Mesenchymal stem cell (in vitro differentiated cells and primary cell): ENCODE measurements at regions not wholly inside any gene's neighbourhood (a gene's known extent, or its start where the extent isn't known, plus 50 kb on each side); places are given as distances from the start of the nearest gene placed in this dataset.

Experiments
- DNase-seq: peaks from one replicate; pipeline ENCODE4 v3.0.0-alpha.2; 2013
- H2AFZ ChIP-seq: one replicate; pipeline ENCODE4 v1.6.1; 2013; ENCODE audit warnings: low read depth, mild to moderate bottlenecking, control low read depth, inconsistent platforms, low read length, moderate library complexity
- H2AK5ac ChIP-seq: 2 replicates; pipeline ENCODE4 v1.6.1; 2013; ENCODE audit warnings: low read length, moderate library complexity, mild to moderate bottlenecking, inconsistent platforms; ENCODE audit not compliant: severe bottlenecking
- H2BK120ac ChIP-seq: one replicate; pipeline ENCODE4 v1.6.1; 2013; ENCODE audit warnings: low read depth, mild to moderate bottlenecking, inconsistent platforms, low read length, moderate library complexity
- H2BK12ac ChIP-seq, 2 experiments: one replicate each; pipeline ENCODE4 v1.6.1; 2013; ENCODE audit warnings: inconsistent platforms in 2 of 2, low read length in 2 of 2, mild to moderate bottlenecking in 2 of 2, moderate library complexity in 2 of 2, control low read depth in 1 of 2
- H2BK15ac ChIP-seq: one replicate; pipeline ENCODE4 v1.6.1; 2013; ENCODE audit warnings: mild to moderate bottlenecking, low read depth, inconsistent platforms; ENCODE audit not compliant: poor library complexity, severe bottlenecking
- H2BK5ac ChIP-seq: 2 replicates; pipeline ENCODE4 v1.6.1; 2013; ENCODE audit warnings: low read depth, mild to moderate bottlenecking, low read length, control low read depth, inconsistent platforms; ENCODE audit not compliant: poor library complexity, severe bottlenecking
- H3K14ac ChIP-seq, 2 experiments: one replicate each; pipeline ENCODE4 v1.6.1; 2013; ENCODE audit warnings: inconsistent platforms in 2 of 2, low read length in 2 of 2, control low read depth in 1 of 2, mild to moderate bottlenecking in 1 of 2, moderate library complexity in 1 of 2
- H3K18ac ChIP-seq, 2 experiments: one replicate each; pipeline ENCODE4 v1.6.1; 2013; ENCODE audit warnings: inconsistent platforms in 2 of 2, low read length in 2 of 2, control low read depth in 1 of 2, low read depth in 1 of 2, mild to moderate bottlenecking in 1 of 2
- H3K23ac ChIP-seq, 2 experiments: one replicate each; pipeline ENCODE4 v1.6.1; 2013; ENCODE audit warnings: inconsistent platforms in 2 of 2, low read length in 2 of 2, mild to moderate bottlenecking in 2 of 2, moderate library complexity in 2 of 2, control low read depth in 1 of 2
- H3K27ac ChIP-seq: 2 replicates; pipeline ENCODE4 v1.5.1; 2013; ENCODE audit warnings: mild to moderate bottlenecking, moderate library complexity, low read length, control low read depth, inconsistent platforms; ENCODE audit not compliant: poor library complexity, severe bottlenecking
- H3K27me3 ChIP-seq, 2 experiments: 2 replicates each; pipeline versions ENCODE4 v1.6.1 to v1.7.0; 2013; ENCODE audit warnings: low read length in 2 of 2, mild to moderate bottlenecking in 2 of 2, moderate library complexity in 2 of 2, control low read depth in 1 of 2, inconsistent platforms in 1 of 2; ENCODE audit not compliant: control insufficient read depth in 1 of 2, insufficient read depth in 1 of 2
- H3K36me3 ChIP-seq, 2 experiments: 2 replicates each; pipeline versions ENCODE4 v1.6.1 to v1.7.0; 2013; ENCODE audit warnings: low read length in 2 of 2, control low read depth in 1 of 2, inconsistent platforms in 1 of 2, low read depth in 1 of 2, mild to moderate bottlenecking in 1 of 2; ENCODE audit not compliant: insufficient read depth in 2 of 2, control insufficient read depth in 1 of 2
- H3K4ac ChIP-seq, 2 experiments: one replicate each; pipeline ENCODE4 v1.6.1; 2013; ENCODE audit warnings: inconsistent platforms in 2 of 2, low read length in 2 of 2, mild to moderate bottlenecking in 2 of 2, moderate library complexity in 2 of 2, control low read depth in 1 of 2, low read depth in 1 of 2
- H3K4me1 ChIP-seq: 2 replicates; pipeline ENCODE4 v1.6.1; 2013; ENCODE audit warnings: low read depth, low read length, control low read depth; ENCODE audit not compliant: control insufficient read depth, insufficient read depth
- H3K4me2 ChIP-seq: 2 replicates; pipeline ENCODE4 v1.6.1; 2013; ENCODE audit warnings: low read length, mild to moderate bottlenecking, inconsistent platforms; ENCODE audit not compliant: poor library complexity, severe bottlenecking
- H3K4me3 ChIP-seq, 2 experiments: 2 replicates each; pipeline versions ENCODE4 v1.5.1 to v1.7.0; 2013; ENCODE audit warnings: low read length in 2 of 2, mild to moderate bottlenecking in 2 of 2, control low read depth in 1 of 2, low read depth in 1 of 2; ENCODE audit not compliant: insufficient read depth in 1 of 2
- H3K79me1 ChIP-seq: replicated peaks from 2 replicates; pipeline ENCODE4 v1.6.1; 2013; ENCODE audit warnings: mild to moderate bottlenecking, control low read depth, low read length, inconsistent platforms; ENCODE audit not compliant: poor library complexity, severe bottlenecking
- H3K9ac ChIP-seq: 2 replicates; pipeline ENCODE4 v1.7.0; 2013; ENCODE audit warnings: mild to moderate bottlenecking, low read length, moderate library complexity
- H3K9me3 ChIP-seq: 2 replicates; pipeline ENCODE4 v1.7.0; 2013; ENCODE audit warnings: mild to moderate bottlenecking, low read length; ENCODE audit not compliant: control insufficient read depth
- H4K8ac ChIP-seq: one replicate; pipeline ENCODE4 v1.6.1; 2013; ENCODE audit warnings: inconsistent platforms, mild to moderate bottlenecking, low read length, moderate library complexity
- H4K91ac ChIP-seq: one replicate; pipeline ENCODE4 v1.6.1; 2013; ENCODE audit warnings: mild to moderate bottlenecking, low read length, inconsistent platforms
- WGBS: methylation state at CpG from one replicate; pipeline ENCODE4 v1.1.7; 2013; ENCODE audit warnings: mixed read lengths; 5-methylcytosine and 5-hydroxymethylcytosine counted together

- Histone ChIP-seq H2BK5ac (no peak overlapping the region), H2AK5ac (no peak overlapping the region), H3K14ac (no peak overlapping the region), H3K27ac (no peak overlapping the region), H3K4ac (no peak overlapping the region), H3K23ac (no peak overlapping the region), H3K4me2 (no peak overlapping the region), H4K8ac (no peak overlapping the region), H2BK15ac (no peak overlapping the region), H3K36me3 (no peaks in the 10 kb centered on the region), H3K4me1 (no peaks in the 10 kb centered on the region), H3K18ac (no peak overlapping the region), H4K91ac (no peak overlapping the region), H2BK12ac (no peak overlapping the region), H2BK120ac (no peak overlapping the region), H2AFZ (no peak overlapping the region), H3K4me3 (no peak overlapping the region), H3K79me1 (no peaks in the 10 kb centered on the region), H3K9me3 (peaks cover 10% of the 10 kb centered on the region), H3K27me3 (peaks cover 0 to 35% of the 10 kb centered on the region in 2 experiments), H3K9ac (no peak overlapping the region)
- 77% methylated on average over 2 of the region's 2 CpGs for WGBS
- DNase-seq, result no peak
These were observed 699.9 kb downstream of the MATN1 start for GRCh38 chr1:30023339-30024022.

GRCh38 chr1:30014031-30014430, 709.4 kb downstream of the MATN1 start:
- 38% methylated on average over 2 of the region's 2 CpGs for WGBS
- H3K23ac ChIP-seq, result no peak overlapping the region

GRCh38 chr1:30012455-30013440, 710.6 kb downstream of the MATN1 start:
- no peak overlapping the region for H2AK5ac ChIP-seq
- no peak overlapping the region for H2BK120ac ChIP-seq
- WGBS, result 44% methylated on average over 7 of the region's 7 CpGs
- H3K18ac ChIP-seq, result no peak overlapping the region
- H4K8ac ChIP-seq, result no peak overlapping the region
- H3K4ac ChIP-seq, result no peak overlapping the region
- no peaks in the 10 kb centered on the region for H3K9me3 ChIP-seq
- H3K79me1 ChIP-seq, result no peaks in the 10 kb centered on the region
- no peak overlapping the region for H2BK12ac ChIP-seq
- H3K4me2 ChIP-seq, result no peak overlapping the region
- no peak overlapping the region for H2AFZ ChIP-seq
- no peak overlapping the region for H3K14ac ChIP-seq
- no peak overlapping the region for H2BK5ac ChIP-seq
- no peak overlapping the region for H3K27ac ChIP-seq
- no peak overlapping the region for H4K91ac ChIP-seq
- H3K23ac ChIP-seq, result no peak overlapping the region
- peaks cover 9 to 37% of the 10 kb centered on the region in 2 experiments for H3K27me3 ChIP-seq
- H3K4me1 ChIP-seq, result peaks cover 6% of the 10 kb centered on the region
- no peak overlapping the region for H2BK15ac ChIP-seq
- no peaks in the 10 kb centered on the region for H3K36me3 ChIP-seq
- DNase-seq, result no peak
- H3K9ac ChIP-seq, result no peak overlapping the region
- no peak overlapping the region for H3K4me3 ChIP-seq

More at GRCh38 chr1:30014031-30014430, 709.4 kb downstream of the MATN1 start:
- no peak overlapping the region for H4K8ac ChIP-seq
- no peak overlapping the region for H3K4me2 ChIP-seq
- H2BK120ac ChIP-seq, result no peak overlapping the region
- H4K91ac ChIP-seq, result no peak overlapping the region
- H3K36me3 ChIP-seq, result no peaks in the 10 kb centered on the region
- H3K14ac ChIP-seq, result no peak overlapping the region
- H3K9ac ChIP-seq, result no peak overlapping the region
- H2BK12ac ChIP-seq, result no peak overlapping the region
- no peak overlapping the region for H3K27ac ChIP-seq
- no peak overlapping the region for H3K4me3 ChIP-seq
- no peak overlapping the region for H2BK15ac ChIP-seq
- peaks cover 6% of the 10 kb centered on the region for H3K9me3 ChIP-seq
- H3K79me1 ChIP-seq, result no peaks in the 10 kb centered on the region
- no peak overlapping the region for H2AK5ac ChIP-seq
- peaks cover 7 to 37% of the 10 kb centered on the region in 2 experiments for H3K27me3 ChIP-seq
- H2AFZ ChIP-seq, result no peak overlapping the region
- H3K18ac ChIP-seq, result no peak overlapping the region
- no peak overlapping the region for H3K4ac ChIP-seq
- DNase-seq, result no peak
- H3K4me1 ChIP-seq, result peaks cover 3% of the 10 kb centered on the region
- H2BK5ac ChIP-seq, result no peak overlapping the region

- Histone ChIP-seq H3K4ac (no peak overlapping the region), H2BK15ac (no peak overlapping the region), H4K8ac (no peak overlapping the region), H3K9me3 (no peaks in the 10 kb centered on the region), H3K4me2 (no peak overlapping the region), H2BK5ac (no peak overlapping the region), H3K36me3 (no peaks in the 10 kb centered on the region), H3K4me1 (peaks cover 6% of the 10 kb centered on the region), H3K18ac (no peak overlapping the region), H3K23ac (no peak overlapping the region), H3K79me1 (no peaks in the 10 kb centered on the region), H3K14ac (no peak overlapping the region), H3K4me3 (no peak overlapping the region), H3K9ac (no peak overlapping the region), H3K27me3 (peaks cover 11 to 40% of the 10 kb centered on the region in 2 experiments), H3K27ac (no peak overlapping the region), H2BK12ac (no peak overlapping the region), H2BK120ac (no peak overlapping the region), H4K91ac (no peak overlapping the region), H2AK5ac (no peak overlapping the region), H2AFZ (no peak overlapping the region)
- 59% methylated on average over 5 of the region's 6 CpGs for WGBS
- no peak for DNase-seq
These were observed 711.4 kb downstream of the MATN1 start for GRCh38 chr1:30011970-30012369.
